HUES64 (cell line): ENCODE measurements at regions not wholly inside any gene's neighbourhood (a gene's known extent, or its start where the extent isn't known, plus 50 kb on each side); places are given as distances from the start of the nearest gene placed in this dataset.

Source experiments
- H3K27ac ChIP-seq: 2 replicates; pipeline ENCODE4 v1.7.0; 2013; ENCODE audit warnings: low read depth, low read length, inconsistent platforms
- H3K27me3 ChIP-seq: 2 replicates; pipeline ENCODE4 v1.6.1; 2013; ENCODE audit warnings: mild to moderate bottlenecking, low read length; ENCODE audit not compliant: insufficient read depth
- H3K36me3 ChIP-seq: 2 replicates; pipeline ENCODE4 v1.6.1; 2013; ENCODE audit warnings: mild to moderate bottlenecking, low read length; ENCODE audit not compliant: insufficient read depth
- H3K4me1 ChIP-seq: 2 replicates; pipeline ENCODE4 v1.6.1; 2013; ENCODE audit warnings: mild to moderate bottlenecking, low read length, moderate library complexity; ENCODE audit not compliant: insufficient read depth
- H3K4me3 ChIP-seq: 2 replicates; pipeline ENCODE4 v1.5.1; 2013; ENCODE audit warnings: mild to moderate bottlenecking, low read length, moderate library complexity
- H3K9ac ChIP-seq: 2 replicates; pipeline ENCODE4 v1.6.1; 2013; ENCODE audit warnings: mild to moderate bottlenecking, low read depth, low read length
- H3K9me3 ChIP-seq: 2 replicates; pipeline ENCODE4 v1.6.1; 2013; ENCODE audit warnings: low read depth, low read length; ENCODE audit not compliant: insufficient read depth
- whole genome bisulfite sequencing: fragments of 150-250, 120-280 bp; methylation state at CpG from one replicate; pipeline ENCODE4 v1.1.7; 2013; ENCODE audit warnings: missing lambda C conversion rate; 5-methylcytosine and 5-hydroxymethylcytosine counted together

GRCh38 chr22:22834783-22835182 lies 52.8 kb upstream of the IGLL5 start:
- no peaks in the 10 kb centered on the region for H3K4me1 ChIP-seq
- no peak overlapping the region for H3K4me3 ChIP-seq
- H3K9me3 ChIP-seq, result peaks cover 17% of the 10 kb centered on the region; the same call in 1 of the 2 replicates
- H3K27ac ChIP-seq, result no peak overlapping the region
- H3K36me3 ChIP-seq, result no peaks in the 10 kb centered on the region
- H3K27me3 ChIP-seq, result peaks cover 59% of the 10 kb centered on the region
- WGBS, result 89% methylated on average over 6 of the region's 6 CpGs
- H3K9ac ChIP-seq, result no peak overlapping the region

- Histone ChIP-seq H3K27me3 (peaks cover 55% of the 10 kb centered on the region), H3K9me3 (peaks cover 17% of the 10 kb centered on the region; the same call in 1 of the 2 replicates)
- WGBS, result 89% methylated on average over 3 of the region's 4 CpGs
These were observed 52.4 kb upstream of the IGLL5 start for GRCh38 chr22:22835242-22835641.

GRCh38 chr22:22835771-22836291 lies 51.8 kb upstream of the IGLL5 start:
- H3K9me3 ChIP-seq, result peaks cover 14% of the 10 kb centered on the region; the same call in 1 of the 2 replicates
- H3K27ac ChIP-seq, result no peak overlapping the region
- no peak overlapping the region for H3K4me3 ChIP-seq
- no peaks in the 10 kb centered on the region for H3K36me3 ChIP-seq
- H3K27me3 ChIP-seq, result peaks cover 56% of the 10 kb centered on the region
- H3K4me1 ChIP-seq, result no peaks in the 10 kb centered on the region
- no peak overlapping the region for H3K9ac ChIP-seq
- 83% methylated on average over 3 of the region's 3 CpGs for WGBS

More at GRCh38 chr22:22835242-22835641, 52.4 kb upstream of the IGLL5 start:
- no peak overlapping the region for H3K27ac ChIP-seq
- no peaks in the 10 kb centered on the region for H3K4me1 ChIP-seq
- H3K9ac ChIP-seq, result no peak overlapping the region
- no peaks in the 10 kb centered on the region for H3K36me3 ChIP-seq
- no peak overlapping the region for H3K4me3 ChIP-seq

DNA sequence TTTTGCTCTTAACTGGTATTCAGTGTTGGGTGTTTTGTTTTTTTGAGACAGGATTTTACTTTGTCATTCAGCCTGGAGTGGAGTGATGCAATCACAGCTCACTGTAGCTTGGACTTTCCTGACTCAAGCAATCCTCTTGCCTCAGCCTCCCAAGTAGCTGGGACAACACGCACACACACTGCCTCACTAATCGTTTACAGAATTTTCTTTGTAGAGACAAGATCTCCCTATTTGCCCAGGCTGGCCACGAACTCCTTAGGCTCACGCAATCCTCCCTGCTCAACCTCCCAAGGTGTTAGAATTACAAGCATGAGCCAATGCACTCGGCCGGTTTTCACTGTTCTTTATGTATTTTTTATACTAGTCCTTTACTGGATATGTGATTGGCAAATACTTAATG lies 51.0 kb upstream of the IGLL5 start:
- Histone ChIP-seq H3K9me3 (peaks cover 6% of the 10 kb centered on the region; the same call in 1 of the 2 replicates), H3K9ac (no peak overlapping the region), H3K4me3 (no peak overlapping the region), H3K27ac (no peak overlapping the region), H3K4me1 (no peaks in the 10 kb centered on the region), H3K27me3 (peaks cover 58% of the 10 kb centered on the region), H3K36me3 (no peaks in the 10 kb centered on the region)
- WGBS, result 87% methylated on average over 5 of the region's 6 CpGs
